Activated CD4-positive, alpha-beta T cell treated with anti-CD3 and anti-CD28 coated beads, Interleukin-2, Interleukin-4, amounts not matched to agents 100 ng/mL and 50 ng/mL, durations not matched to agents 16 hours and 8 hours (primary cell): ENCODE measurements at regions not wholly inside any gene's neighbourhood (a gene's known extent, or its start where the extent isn't known, plus 50 kb on each side); places are given as distances from the start of the nearest gene placed in this dataset.

Experiments
- DNase-seq: peaks from one replicate; pipeline ENCODE4 v3.0.0-alpha.2; 2020; ENCODE audit warnings: low spot score

DNA sequence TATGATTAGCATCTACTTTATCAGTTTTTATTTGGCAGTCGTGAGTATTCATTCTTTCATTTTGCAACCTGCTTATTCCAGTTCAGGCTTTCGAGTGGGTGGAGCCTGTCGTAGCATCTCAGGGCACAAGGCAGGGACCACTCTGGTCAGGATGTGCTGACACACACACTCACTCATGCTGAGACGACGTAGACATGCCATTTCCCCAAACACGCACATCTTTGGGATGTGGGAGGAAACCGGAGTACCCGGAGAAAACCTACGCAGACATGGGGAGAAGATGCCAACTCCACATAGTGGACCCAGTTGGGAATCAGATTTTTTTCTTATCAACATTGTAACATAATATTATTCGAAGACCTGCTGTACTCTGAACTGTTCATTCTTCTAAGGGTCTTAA lies 756.5 kb upstream of the RBFOX1 start:
- DNase-seq, result no peak

DNA sequence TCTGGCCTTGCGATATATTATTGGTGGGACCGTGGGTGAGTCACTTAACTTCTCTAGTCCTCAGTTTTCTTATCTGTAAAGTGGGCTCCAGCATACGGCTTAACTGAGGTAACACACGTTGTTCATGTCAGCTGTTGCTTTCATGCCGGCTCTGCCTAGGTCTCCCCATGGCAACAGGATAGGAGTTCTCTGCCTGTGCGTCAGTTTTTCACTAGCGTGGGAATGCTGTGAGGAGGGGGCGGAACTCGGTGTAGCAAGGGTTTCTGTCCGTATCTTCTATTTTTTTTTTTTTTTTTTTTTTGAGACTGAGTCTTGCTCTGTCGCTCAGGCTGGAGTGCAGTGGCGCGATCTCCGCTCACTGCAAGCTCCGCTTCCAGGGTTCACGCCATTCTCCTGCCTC lies 758.5 kb upstream of the RBFOX1 start:
- DNase-seq, result no peak

DNA sequence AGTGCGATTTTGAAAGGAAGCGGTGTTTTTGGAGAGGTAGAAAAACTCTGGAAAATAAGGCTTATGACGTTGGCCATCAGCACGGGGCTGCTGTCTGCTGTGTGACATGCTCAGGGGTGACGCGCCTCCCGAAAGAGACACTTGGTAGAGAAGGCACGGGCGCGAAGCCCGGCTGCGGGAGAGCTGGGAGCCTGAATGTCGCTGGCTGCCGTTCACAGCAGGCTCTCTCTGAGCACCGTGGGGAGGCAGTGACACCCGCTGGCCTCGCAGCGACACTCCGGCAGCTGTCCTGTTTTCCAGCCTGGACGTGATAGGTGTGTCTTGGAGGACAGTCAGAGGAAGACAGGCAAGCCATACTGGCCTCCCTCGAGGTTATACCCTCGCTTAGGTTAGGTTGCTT lies 759.1 kb upstream of the RBFOX1 start:
- DNase-seq, result no peak

DNA sequence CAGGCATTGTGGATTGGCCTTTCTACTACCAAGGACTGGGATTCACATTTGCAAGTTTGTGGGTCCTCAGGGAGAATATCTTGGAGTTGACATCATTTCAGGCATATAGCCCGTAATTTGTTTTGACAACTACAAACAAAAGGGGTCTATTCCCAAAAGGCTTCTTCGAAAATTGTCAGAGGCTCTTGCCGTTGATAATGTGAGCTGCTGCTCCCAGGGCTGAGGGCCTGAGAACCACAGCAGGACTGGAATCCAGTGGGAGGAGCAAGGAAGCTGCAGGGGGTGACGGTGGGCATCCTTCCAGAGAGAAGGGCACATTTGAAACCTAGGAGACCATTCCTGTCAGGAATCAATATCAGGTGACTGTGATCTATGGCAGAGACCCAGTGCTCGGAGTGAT lies 761.6 kb upstream of the RBFOX1 start:
- no peak for DNase-seq

DNA sequence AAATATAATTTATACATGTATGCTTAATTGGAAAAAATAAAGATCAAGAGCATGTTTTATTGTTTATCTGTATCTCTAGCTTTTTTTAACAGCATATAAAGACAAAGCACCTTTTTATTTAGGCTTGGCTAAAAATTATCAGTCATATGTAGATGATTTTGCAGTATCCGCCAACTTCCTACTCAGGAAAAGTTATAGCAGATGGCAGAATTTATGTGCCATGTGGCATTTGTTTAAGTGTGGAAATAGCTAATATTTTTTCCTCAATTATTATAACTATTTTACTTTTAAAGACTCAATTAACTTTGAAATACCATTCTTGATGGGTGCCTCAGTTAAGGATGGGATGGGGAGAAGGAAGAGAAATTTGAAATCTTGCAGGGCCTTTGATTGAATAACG lies 762.1 kb upstream of the RBFOX1 start:
- no peak for DNase-seq

DNA sequence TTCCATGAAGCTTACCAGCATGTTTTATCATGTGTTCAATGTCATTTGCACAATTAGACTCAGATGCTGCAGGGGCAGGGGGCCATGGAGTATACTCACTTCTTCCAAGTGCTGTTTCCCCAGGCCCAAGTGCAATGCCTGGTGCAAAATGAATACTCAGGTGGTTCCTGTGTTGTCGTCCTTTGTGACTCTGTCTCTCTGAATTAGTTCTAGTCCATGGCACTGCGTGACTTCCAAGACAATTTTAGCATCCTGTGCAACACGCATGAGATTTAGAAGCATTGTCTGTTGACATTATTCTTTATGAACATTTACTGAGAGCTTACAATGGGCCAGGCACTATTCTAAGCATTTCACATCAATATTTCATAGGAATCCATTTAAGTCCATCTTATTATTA lies 769.7 kb upstream of the RBFOX1 start:
- DNase-seq, result no peak

DNA sequence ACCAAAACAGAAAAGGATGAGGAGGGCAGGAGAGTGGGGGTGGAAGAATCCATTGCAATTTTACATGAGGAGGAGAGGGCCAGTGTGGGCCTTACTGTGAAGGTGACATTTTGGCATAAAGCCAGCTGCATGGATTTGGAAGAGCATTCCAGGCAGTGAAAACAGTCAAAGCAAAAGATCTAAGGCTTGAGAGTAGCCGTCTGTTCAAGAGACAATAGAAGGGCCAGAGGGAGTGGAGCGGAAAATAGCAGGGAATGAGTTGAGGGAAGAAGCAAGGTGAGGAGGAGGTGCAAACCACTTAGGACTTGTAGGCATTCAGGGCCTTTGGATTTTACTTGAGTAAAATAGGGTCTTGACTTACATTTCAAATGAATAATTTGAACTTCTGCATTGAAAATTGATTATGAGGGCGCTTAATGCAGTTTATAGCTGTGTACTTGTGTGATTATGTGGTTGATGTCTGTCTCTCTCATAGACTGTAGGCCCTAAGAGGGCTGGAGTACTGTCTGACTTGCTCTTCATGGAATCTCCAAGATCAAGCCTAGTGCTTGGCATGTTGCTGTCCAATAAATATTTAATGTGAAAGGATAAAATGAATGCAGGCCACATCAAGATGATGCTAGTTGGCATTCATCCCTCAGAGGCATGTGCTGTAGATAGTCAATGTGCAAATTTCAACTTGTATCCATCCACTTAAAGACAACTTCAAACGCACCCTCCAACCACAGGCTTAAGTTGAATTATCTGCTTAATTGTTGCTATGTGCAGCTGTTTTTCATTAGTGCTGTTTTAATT lies 772.1 kb upstream of the RBFOX1 start:
- no peak for DNase-seq

DNA sequence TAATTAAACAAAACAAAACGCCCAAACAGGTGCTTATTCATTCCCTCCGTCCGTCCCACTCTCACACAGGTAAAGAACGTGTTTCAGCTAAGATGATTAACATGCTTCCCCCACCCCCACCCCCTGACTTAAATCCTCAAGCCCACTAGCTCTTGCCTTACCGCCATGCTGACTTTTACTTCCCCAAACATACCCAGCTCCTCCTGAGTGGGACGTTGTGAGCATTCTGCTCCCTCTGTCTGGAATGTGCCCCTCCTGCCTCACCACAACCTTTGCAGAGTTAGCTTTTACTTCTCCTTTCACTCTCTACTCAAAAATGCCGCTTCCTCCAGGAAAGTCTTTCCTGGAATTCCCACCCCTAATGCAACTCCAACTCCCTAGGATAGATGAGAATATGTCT lies 774.0 kb upstream of the RBFOX1 start:
- no peak for DNase-seq

DNA sequence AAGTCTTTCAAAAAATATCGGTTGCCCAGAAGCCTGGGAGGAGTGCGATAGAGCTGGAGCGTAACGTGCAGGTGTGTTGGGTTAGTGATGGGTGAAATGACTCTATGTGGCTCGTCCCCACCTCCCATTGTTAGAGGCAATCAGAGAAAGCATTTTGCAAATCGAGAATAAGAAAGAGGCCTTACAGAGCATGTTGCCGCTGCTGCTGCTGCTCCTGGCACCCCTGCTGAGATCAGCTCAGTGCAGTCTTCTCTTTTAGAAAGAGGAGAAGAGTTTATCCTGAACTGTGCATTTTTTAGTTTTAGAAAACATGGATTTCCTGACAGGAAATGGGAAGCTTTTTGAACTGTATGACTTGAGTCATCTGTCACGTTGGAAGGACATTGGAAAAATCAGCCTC lies 774.5 kb upstream of the RBFOX1 start:
- no peak for DNase-seq

DNA sequence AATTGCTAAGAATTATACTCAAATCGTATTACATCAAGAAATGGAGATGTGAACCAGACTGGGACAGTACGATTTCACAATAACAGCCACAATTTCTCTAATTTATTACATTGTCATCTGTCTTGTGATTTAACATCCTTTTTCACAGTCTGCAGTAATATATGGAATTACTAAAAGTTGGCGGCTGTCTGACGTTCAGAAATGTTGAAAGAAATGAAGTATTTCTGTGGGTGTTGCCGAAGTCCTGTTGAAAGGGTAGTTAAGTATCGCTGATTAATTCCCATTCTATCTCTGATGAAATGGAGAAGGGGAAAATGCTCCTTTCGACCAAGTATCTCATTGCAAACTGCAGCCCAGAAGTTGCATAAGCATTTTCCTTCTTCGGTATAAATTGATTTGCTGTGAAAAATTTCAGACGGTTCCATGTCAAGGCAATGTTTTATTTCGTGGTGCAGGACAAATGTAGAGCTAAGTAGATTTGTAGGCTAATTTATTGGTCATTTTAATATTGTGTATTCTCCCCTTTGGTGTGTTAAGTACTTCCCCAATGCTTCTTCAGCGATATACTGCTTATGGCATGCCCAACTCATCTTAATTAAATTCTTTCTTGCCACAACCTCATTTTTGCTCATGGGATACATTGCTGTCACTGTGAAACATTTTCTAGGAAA lies 775.2 kb upstream of the RBFOX1 start:
- DNase-seq, result no peak

DNA sequence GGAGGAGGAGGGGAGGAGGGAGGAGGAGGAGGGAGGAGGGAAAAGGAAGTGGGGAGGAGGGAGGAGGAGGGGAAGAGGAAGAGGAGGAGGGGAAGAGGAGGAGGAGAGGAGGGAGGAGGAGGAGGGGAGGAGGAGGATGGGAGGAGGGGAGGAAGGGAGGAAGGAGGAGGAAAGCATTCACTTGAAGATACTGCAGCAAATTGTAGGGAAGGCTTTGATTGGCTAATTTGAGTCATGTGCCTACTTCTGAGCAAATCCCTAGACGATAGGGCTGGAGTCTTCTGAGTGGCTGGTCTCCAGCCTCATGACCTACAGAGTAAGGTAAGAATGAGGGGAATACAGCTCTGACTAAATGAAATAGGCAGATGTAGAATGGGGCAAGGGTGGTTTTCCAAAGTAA lies 783.2 kb upstream of the RBFOX1 start:
- DNase-seq, result no peak

DNA sequence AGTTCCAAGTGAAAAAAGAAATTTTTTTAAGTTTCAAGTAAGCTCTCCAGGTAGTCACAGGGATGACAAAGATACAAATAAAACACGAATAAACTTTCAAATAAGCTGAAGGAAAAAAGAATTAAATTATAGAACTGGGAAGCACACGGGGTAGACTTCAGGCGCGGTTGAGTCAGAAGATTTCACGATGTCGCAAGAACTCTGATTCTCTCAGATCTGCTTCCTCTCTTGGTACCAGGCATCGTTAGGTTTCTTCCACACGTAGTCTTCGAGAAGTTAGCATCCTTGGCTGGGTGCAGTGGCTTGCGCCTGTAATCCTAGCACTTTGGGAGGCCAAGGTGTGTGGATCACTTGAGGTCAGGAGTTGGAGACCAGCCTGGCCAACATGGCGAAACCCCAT lies 784.1 kb upstream of the RBFOX1 start:
- DNase-seq, result no peak

DNA sequence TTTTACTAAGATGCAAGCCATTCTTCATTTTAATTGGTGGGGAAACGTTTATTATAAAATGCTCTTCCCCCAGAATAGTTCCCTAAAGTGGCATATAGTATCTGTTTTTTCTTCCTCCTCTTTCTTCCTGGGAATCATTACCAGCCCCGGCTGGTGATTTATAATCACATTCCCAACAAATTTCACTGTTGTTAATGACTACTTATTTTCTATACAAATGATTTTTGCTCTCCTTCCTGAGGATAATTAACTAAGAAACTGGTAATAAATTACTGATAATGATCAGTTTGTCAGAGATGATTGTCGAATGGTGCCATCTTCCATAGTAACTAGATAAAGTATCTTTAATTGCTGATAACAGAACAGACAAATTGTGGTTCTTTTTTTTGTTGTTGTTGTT lies 785.5 kb upstream of the RBFOX1 start:
- DNase-seq, result no peak

DNA sequence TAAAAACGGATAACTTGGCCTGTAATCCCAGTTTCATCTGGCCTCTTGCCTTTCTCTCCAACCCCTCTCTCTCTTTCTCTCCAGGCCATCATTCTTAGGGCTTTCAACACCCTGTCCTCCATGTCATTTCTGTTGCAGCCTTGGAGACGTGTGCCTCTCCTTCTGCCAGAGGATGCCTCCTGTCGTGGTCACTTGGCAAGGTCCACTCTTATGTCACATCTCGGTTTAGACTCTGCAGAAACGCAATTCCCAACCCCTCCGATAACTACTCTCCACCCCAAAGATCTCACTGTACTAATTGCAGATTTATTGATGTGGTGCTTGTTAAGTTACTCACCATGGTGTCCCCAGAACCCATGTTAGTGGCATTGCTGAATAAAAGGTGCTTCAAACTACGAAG lies 787.3 kb upstream of the RBFOX1 start:
- DNase-seq, result no peak

DNA sequence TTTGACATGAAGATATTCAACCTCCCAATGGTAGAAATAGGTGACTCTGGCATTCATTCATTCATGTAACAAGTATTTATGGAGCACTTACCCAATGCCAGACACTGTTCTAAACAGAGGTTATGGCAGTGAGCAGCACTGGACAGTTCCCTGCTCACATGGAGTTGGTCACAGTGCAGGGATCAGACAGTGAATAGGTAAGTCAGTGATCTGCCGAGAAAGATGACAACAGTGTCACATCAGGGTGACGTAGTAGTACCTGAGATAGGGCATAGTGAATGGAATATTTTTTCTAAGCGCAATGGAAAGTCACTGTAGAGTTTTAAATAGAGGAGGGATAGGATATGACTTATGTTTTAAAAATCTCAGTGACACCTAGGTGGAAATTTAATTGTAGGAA lies 791.4 kb upstream of the RBFOX1 start:
- no peak for DNase-seq

DNA sequence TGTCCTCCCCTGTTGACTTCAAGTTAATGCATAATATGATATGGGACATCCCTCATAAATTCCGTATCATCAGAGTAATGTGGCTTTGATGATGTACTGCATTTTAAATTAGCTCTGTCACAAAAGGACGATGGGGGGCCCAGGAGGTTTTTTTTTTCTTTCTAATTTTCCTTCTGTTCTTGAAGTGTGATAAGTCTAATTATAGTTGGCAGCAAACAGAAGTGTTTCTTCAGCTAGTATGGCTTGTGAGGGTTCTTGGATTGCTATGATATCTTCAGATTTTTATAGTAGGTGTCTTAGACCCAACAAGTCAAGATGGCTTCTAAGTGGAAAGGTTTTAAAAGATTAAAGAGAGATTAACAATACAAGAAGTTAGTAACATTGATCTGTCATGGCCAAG lies 796.2 kb upstream of the RBFOX1 start:
- no peak for DNase-seq

DNA sequence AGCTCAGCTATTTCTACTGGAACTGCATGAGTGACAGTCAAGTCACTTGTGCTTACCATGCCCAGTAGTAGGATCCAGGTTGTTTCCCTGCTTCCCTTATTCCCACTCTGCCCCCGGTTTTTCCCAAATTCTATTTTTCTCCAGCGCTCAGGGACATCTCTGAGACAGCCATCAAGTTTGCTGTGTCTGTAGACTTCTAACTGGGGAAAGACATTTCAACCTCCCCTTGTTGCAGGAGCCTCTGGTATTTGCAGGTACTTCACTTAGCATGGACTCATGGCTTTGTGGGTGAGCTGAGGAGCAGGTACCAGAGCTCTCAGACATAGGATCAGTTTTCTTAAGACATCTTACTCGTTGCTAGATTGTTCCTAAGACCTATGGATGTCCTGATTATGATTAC lies 801.6 kb upstream of the RBFOX1 start:
- DNase-seq, result no peak

DNA sequence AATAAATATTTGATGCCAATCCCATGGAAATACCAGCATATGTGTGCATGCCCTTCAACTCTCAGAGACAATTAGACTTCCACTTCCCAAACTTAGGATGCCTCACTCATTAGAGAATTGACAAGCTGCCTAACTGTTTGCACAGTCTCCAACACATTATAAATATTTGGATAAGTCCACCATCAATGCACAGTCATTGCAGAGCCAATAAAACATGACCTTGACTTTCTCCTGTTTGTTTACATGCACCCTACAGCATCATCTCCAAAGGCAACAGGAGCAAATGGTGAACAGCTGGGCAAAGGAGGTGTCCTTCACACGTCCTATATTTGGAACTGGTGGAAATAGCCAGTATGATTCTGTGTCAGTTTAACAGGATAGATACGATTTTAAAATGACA lies 804.4 kb upstream of the RBFOX1 start:
- DNase-seq, result no peak

DNA sequence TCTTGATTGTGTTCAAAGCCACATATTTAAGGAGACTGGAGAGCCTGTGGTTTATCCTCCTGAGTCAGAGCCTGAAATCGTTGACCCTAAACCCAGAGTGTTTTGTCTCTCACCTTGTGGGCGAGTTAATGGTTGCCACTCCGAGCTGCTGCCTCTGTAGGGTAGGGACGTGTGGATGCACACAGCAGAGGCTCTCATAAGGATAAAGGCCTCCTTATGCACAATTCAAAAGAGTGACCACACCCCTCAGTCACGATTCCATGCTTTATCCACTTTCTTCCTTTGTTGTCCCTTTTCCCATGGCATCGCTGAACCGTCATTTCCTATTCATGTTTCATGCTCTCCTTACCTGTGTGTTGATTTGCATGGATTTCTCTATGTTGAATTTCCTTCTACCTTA lies 805.0 kb upstream of the RBFOX1 start:
- no peak for DNase-seq

DNA sequence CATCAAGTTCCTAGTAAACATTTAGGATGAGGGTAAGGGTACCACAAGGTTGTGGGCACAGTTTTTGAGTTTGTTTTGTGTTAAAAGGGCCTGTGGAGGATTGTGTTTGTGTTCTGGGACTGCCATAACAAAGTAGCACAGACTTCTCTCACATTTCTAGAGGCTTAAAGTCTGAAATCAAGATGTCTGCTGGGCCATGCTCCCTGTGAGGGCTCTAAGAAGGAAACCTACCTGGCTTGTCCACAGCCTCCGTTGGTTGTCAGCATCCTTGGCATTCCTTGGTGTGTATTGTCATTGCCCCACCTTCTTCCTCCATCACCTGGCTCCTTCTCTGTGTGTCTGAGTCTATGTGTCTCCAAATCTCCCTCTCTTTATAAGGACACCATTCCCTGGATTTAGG lies 808.1 kb upstream of the RBFOX1 start:
- no peak for DNase-seq

DNA sequence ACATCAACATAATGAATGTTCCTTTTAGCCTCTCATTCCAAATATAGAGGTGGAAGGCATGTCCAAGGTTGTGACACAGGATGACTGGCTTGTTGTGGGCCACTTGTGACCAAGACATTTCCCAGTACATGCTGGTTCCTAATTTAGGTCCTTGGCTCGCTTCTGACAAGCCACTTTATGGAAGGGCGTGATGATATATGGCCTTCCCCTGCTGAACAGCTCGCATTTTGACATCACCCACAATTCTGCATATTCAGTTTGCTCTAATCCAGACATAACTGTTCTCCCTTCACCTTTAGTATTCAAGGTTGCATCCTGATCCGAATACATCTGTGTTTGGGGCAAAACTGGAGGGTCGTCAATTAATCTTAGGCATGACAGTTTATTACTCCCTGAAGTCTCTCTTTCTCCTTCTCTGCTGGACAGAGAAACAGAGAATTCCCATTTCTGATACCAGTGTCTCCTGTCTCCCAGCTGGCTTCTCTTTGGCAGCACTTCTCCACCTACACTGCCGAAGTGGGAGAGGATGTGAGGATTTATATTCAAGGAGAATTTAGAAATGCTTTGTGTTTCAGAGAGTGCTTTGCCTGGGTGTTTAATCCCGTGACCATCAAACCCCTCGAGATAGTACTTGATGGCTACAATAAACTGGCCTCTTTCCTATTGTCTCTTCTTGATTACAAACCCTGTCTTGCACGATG lies 815.5 kb upstream of the RBFOX1 start:
- no peak for DNase-seq

DNA sequence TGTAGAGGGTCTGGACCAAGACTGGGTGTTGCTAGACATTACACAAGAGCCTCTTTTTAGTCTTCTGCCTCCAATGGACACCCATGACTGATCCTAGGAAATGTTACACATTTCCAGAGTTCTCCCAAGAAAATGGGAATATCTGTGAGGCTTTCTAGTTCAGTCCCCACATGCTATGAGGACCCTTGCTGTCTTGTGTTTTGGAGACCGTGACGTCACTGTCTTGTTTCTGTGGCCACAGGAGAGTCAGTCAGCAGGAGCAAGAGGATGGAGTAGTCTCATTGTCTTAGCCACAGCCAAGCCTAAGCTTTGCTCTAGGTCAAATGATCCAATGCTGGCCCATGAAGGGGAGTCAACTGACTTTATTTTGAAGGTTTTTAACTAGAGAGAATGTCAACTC lies 820.1 kb upstream of the RBFOX1 start:
- DNase-seq, result no peak

DNA sequence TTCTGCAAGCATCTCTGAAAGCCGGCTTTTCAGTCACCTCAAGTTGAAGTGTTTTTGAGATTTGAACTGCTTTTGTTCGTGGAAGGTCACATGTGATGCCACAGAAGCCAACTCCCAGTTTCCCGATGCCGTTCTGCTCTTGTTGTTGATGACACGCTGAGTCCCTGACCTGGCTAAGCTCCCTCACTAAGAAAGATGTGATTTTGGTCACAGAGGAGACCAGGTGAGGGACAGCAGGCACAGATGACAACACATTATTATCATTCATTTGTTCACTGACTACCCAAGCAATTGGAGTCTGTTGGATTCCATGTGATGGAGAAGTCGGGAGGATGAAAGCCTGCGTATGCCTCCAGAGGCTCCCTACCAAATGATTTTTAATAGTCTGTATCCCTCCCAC lies 822.4 kb upstream of the RBFOX1 start:
- DNase-seq, result no peak

DNA sequence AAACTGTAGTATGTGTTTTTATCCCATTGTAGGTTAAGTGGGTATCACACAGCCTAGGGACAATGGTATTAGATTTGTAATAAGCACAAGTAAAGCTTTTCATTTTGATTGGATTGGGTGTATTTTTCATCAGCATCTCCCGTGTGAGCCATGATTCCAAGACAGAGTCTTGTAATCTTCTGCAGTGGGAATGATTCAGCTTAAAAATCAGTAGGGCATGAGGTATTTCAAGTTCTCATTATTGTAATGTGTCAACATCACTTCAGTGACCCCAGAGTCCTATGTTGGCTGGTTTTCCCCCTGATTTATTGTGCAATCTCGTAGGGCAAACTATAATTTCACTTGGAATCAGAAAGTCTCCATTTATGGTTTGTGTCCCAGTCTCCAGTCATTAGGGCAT lies 833.2 kb upstream of the RBFOX1 start:
- no peak for DNase-seq
